Stimulated activated naive CD8-positive, alpha-beta T cell treated with anti-CD3 and anti-CD28 coated beads, Interleukin-15, amount 100 ng/mL, for 72 hours (primary cell): ENCODE measurements at regions not wholly inside any gene's neighbourhood (a gene's known extent, or its start where the extent isn't known, plus 50 kb on each side); places are given as distances from the start of the nearest gene placed in this dataset.
"Not testable (repeated sequence)": the region's sequence is repeated elsewhere in the genome, so short reads cannot be mapped to it uniquely, and the experiment has no call there.

Experiments used
- ATAC-seq: fragments of 150-1000 bp; cut with Tn5 transposase; 2 replicates; pipeline ENCODE4 v1.10.0; 2021; ENCODE audit warnings: mild to moderate bottlenecking, moderate library complexity
- DNase-seq, 2 donors: peaks; one replicate each; pipeline ENCODE4 v3.0.0; 2021 to 2022
- H3K27ac Mint-ChIP-seq, 2 donors: one replicate each; pipeline ENCODE4 v1.8.0; 2022; ENCODE audit warnings: mild to moderate bottlenecking in 2 of 2, mixed read lengths in 2 of 2, moderate library complexity in 2 of 2
- H3K27me3 Mint-ChIP-seq: one replicate; pipeline ENCODE4 v1.8.0; 2022; ENCODE audit warnings: mixed read lengths
- H3K4me1 Mint-ChIP-seq: one replicate; pipeline ENCODE4 v1.8.0; 2022; ENCODE audit warnings: mild to moderate bottlenecking, mixed read lengths
- H3K4me3 Mint-ChIP-seq, 2 donors: one replicate each; pipeline ENCODE4 v1.8.0; 2022; ENCODE audit warnings: mild to moderate bottlenecking in 2 of 2, mixed read lengths in 2 of 2, moderate library complexity in 1 of 2
- H3K9me3 Mint-ChIP-seq, 2 donors: one replicate each; pipeline ENCODE4 v1.8.0; 2022; ENCODE audit warnings: mixed read lengths in 2 of 2

DNA sequence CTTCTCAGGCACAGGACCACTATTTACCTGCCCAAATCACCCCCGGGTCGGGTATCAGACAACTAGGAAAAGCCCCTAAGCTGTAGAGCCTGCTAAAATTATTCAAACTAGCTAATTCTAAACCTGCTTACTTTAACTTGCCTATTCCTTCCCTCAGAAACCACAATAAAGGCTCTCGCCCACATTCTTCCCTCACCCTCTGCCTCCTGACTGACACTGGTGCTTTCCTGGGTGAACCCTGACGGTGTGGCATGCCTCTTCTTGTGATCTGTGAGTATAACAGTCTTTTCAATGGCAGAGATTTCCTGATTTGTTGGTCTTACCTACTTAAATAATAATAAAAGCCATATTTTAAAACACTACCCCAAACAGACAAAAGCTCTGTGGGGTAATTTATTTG lies 209.4 kb upstream of the XIST start:
- H3K4me3 Mint-ChIP-seq = no peak overlapping the region
- ATAC-seq = no peak

GRCh38 chrX:74049126-74049525 lies 196.6 kb upstream of the XIST start:
- no peak for ATAC-seq
- H3K27ac Mint-ChIP-seq = no peak overlapping the region
- no peak for DNase-seq
- no peaks in the 10 kb centered on the region for H3K4me1 Mint-ChIP-seq
- H3K9me3 Mint-ChIP-seq = no peaks in the 10 kb centered on the region
- H3K27me3 Mint-ChIP-seq = no peaks in the 10 kb centered on the region
- H3K4me3 Mint-ChIP-seq = no peak overlapping the region

More for the DNA sequence above, 209.4 kb upstream of the XIST start:
- no peak for DNase-seq
- peaks cover 7% of the 10 kb centered on the region for H3K4me1 Mint-ChIP-seq
- no peak overlapping the region for H3K27ac Mint-ChIP-seq
- no peaks in the 10 kb centered on the region for H3K9me3 Mint-ChIP-seq
- H3K27me3 Mint-ChIP-seq = no peaks in the 10 kb centered on the region

GRCh38 chrX:74034066-74034465 lies 181.6 kb upstream of the XIST start:
- H3K27ac Mint-ChIP-seq, H3K27me3 Mint-ChIP-seq, ATAC-seq, H3K4me3 Mint-ChIP-seq, DNase-seq, H3K4me1 Mint-ChIP-seq: not testable (repeated sequence)
- peaks cover 8 to 16% of the 10 kb centered on the region in 2 donors for H3K9me3 Mint-ChIP-seq

- H3K4me1 Mint-ChIP-seq, H3K27me3 Mint-ChIP-seq, ATAC-seq, H3K9me3 Mint-ChIP-seq, H3K4me3 Mint-ChIP-seq, H3K27ac Mint-ChIP-seq, DNase-seq: not testable (repeated sequence)
Observed at GRCh38 chrX:74031527-74031926, 179.0 kb upstream of the XIST start.

DNA sequence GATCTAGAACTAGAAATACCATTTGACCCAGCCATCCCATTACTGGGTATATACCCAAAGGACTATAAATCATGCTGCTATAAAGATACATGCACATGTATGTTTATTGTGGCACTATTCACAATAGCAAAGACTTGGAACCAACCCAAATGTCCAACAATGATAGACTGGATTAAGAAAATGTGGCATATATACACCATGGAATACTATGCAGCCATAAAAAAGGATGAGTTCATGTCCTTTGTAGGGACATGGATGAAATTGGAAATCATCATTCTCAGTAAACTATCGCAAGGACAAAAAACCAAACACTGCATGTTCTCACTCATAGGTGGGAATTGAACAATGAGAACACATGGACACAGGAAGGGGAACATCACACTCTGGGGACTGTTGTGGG lies 178.3 kb upstream of the XIST start:
- H3K9me3 Mint-ChIP-seq, DNase-seq, H3K27me3 Mint-ChIP-seq, H3K27ac Mint-ChIP-seq, H3K4me1 Mint-ChIP-seq, ATAC-seq, H3K4me3 Mint-ChIP-seq: not testable (repeated sequence)

- not testable (repeated sequence) for H3K27ac Mint-ChIP-seq, DNase-seq, H3K4me3 Mint-ChIP-seq, H3K9me3 Mint-ChIP-seq, H3K4me1 Mint-ChIP-seq, H3K27me3 Mint-ChIP-seq, ATAC-seq
Observed at GRCh38 chrX:74025145-74025544, 172.6 kb upstream of the XIST start.

DNA sequence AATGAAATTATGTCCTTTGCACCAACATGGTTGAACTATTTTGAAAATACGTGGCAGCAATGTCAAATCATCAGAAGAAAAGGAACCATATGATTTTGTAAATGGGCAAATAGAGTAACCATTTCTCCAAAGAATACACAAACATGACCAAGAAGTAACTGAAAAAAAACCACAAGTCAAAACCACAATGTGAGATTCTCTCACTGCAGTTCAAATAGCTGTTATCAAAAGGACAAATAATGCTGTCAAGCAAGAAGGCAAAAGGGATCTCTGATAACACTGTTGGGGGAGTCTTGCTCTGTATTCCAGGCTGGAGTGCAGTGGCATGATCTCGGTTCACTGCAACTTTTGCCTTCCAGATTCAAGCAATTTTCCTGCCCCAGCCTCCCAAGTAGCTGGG lies 170.7 kb upstream of the XIST start:
- Mint-ChIP-seq H3K9me3 (peaks cover 0 to 7% of the 10 kb centered on the region in 2 donors), H3K27me3 (no peaks in the 10 kb centered on the region), H3K4me3 (no peak overlapping the region), H3K27ac (no peak overlapping the region), H3K4me1 (no peaks in the 10 kb centered on the region)
- ATAC-seq (no peak), DNase-seq (no peak)

DNA sequence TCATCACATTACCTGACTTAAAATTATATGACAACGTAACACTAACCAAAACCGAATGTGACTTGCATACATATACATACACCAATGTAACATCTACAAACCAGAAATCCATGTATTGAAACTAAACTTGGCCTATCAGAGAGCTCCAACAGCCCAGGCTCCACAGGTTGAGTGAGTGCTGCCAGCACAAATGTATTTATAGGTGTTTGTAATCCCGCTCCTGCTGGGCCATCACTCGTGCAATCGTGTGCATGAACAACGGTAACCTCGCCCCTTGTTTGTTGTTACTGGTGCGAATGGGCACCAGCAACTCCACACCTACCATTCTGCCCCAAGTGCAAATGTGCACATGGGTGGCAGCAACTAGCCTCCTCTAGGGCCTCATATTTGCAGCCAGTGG lies 165.7 kb upstream of the XIST start:
- DNase-seq (no peak), ATAC-seq (no peak)
- Mint-ChIP-seq H3K27me3 (no peaks in the 10 kb centered on the region), H3K4me3 (no peak overlapping the region), H3K4me1 (no peaks in the 10 kb centered on the region), H3K27ac (no peak overlapping the region), H3K9me3 (no peaks in the 10 kb centered on the region)

- Mint-ChIP-seq H3K4me3 (no peak overlapping the region), H3K27ac (no peak overlapping the region), H3K9me3 (no peaks in the 10 kb centered on the region), H3K27me3 (no peaks in the 10 kb centered on the region), H3K4me1 (no peaks in the 10 kb centered on the region)
- DNase-seq (peak; percentile 36 to 52), ATAC-seq (peak; percentile 76)
Observed at GRCh38 chrX:74015379-74016019, 163.0 kb upstream of the XIST start.

DNA sequence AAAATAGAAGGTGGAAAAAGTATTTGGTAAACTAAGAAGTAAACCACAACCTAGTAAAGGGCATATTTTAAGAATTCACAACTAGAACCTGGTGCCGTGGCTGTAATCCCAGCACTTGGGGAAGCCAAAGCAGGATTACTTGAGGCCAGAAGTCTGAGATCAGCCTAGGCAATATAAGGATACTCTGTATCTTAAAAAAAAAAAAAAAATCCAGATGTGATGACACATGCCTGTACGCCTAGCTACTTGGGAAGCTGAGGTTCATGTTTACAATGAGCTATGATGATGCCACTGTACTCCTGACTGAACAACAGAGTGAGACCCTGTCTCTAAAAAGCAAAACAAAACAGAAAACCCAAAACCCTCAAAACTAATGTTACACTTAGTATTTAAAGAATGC lies 156.5 kb upstream of the XIST start:
- Mint-ChIP-seq H3K9me3 (peaks cover 0 to 4% of the 10 kb centered on the region in 2 donors), H3K4me3 (no peak overlapping the region), H3K4me1 (no peaks in the 10 kb centered on the region), H3K27me3 (no peaks in the 10 kb centered on the region), H3K27ac (no peak overlapping the region)
- no peak for DNase-seq
- ATAC-seq = no peak

- H3K9me3 Mint-ChIP-seq = peaks cover 0 to 5% of the 10 kb centered on the region in 2 donors
- DNase-seq (no peak), ATAC-seq (no peak)
- H3K4me3 Mint-ChIP-seq = no peak overlapping the region
- peaks cover 5% of the 10 kb centered on the region for H3K4me1 Mint-ChIP-seq
- no peak overlapping the region for H3K27ac Mint-ChIP-seq
- no peaks in the 10 kb centered on the region for H3K27me3 Mint-ChIP-seq
Observed at GRCh38 chrX:73992019-73992418, 139.5 kb upstream of the XIST start.

GRCh38 chrX:73987166-73987565 lies 134.7 kb upstream of the XIST start:
- no peak overlapping the region for H3K27ac Mint-ChIP-seq
- DNase-seq = no peak
- no peaks in the 10 kb centered on the region for H3K9me3 Mint-ChIP-seq
- H3K4me3 Mint-ChIP-seq = no peak overlapping the region
- H3K4me1 Mint-ChIP-seq = peaks cover 10% of the 10 kb centered on the region
- H3K27me3 Mint-ChIP-seq = no peaks in the 10 kb centered on the region
- no peak for ATAC-seq

DNA sequence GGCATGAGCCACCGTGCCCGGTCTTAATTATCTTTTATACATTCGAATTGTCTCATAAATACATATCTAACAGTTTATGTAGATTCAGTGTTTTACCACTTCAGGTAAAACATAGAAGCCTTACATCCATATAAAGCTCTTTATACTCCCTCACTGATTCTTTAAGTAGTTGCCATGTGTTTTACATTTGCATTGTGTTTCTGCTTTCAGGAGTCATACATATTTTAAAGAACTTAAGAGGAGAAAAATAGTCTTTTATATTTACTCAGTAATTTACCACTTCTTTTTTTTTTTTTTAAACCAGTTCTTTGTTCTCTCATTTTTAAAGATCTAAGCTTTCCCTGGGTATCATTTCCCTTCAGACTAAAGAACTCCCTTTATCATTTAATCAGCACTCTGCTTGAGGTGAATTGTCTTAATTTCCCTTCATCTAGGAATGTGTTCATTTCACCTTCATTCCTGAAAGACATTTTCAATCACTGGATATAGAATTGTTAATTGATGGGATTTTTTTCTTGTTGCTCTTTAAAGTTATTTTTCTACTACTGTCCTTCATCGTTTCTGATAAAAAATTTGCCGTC lies 127.1 kb upstream of the XIST start:
- Mint-ChIP-seq H3K4me1 (peaks cover 32% of the 10 kb centered on the region), H3K27me3 (no peaks in the 10 kb centered on the region), H3K4me3 (no peak overlapping the region), H3K27ac (no peak overlapping the region), H3K9me3 (no peaks in the 10 kb centered on the region)
- no peak for ATAC-seq
- no peak for DNase-seq

DNA sequence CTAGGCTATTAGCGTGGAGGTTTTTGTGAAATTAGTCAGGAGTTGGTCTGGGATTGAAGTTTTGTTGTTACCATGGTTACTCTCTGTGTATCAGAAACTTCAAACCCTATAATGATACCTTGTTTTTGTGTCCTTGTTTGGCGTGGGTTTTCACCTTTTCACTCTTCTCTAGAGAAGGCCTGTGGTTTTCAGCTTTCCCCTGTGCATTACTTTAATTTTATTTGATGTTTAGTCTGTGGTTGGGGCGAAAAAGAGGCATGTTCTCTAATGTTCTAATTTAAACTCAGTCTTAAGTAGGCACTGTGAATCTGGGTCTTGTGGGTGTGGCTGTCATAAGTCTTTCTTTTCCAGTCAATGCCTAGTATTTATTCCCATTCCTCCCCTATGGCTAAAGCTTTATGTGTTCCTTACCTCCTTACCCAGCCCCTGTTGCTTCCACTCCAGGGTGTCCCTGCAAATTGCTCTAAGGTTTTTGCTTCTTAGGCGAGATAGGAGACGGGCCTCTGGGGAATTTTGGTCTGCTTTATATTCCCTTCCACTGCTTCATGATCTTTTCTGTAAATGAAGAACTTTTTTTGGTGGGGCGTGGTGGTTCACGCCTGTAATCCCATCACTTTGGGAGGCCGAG lies 125.1 kb upstream of the XIST start:
- Mint-ChIP-seq H3K4me1 (peaks cover 32% of the 10 kb centered on the region), H3K27me3 (no peaks in the 10 kb centered on the region), H3K27ac (peak overlapping the region; percentile 93 to 95), H3K4me3 (peak overlapping the region; percentile 47 to 68), H3K9me3 (no peaks in the 10 kb centered on the region)
- peak; percentile 17 to 19 for DNase-seq
- peak; percentile 99 for ATAC-seq

- not testable (repeated sequence) for H3K27me3 Mint-ChIP-seq, H3K9me3 Mint-ChIP-seq, H3K27ac Mint-ChIP-seq, DNase-seq, H3K4me1 Mint-ChIP-seq, ATAC-seq, H3K4me3 Mint-ChIP-seq
Observed at GRCh38 chrX:73967461-73967860, 114.9 kb upstream of the XIST start.

DNA sequence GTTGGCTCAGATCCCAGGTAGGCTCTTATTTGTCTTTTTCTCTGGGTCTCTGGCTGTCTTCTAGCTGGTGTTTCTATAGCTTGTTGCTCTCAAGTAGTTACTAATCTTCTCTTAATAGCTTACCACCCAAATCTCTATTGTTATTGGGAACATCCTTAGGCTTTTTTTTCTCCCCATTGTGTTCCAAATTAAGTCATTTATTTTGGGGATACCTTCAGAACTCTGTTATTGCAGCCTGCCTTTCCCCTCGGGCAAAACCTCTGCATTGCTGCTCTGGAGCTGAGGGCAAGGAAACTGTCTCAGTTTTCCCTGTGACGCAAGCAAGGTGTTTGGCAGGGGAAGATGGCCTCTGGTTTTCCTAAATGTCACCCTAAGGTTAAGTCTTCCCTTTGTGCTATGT lies 113.3 kb upstream of the XIST start:
- DNase-seq (no peak), ATAC-seq (no peak)
- Mint-ChIP-seq H3K4me1 (peaks cover 10% of the 10 kb centered on the region), H3K4me3 (no peak overlapping the region), H3K27ac (no peak overlapping the region), H3K9me3 (no peaks in the 10 kb centered on the region), H3K27me3 (no peaks in the 10 kb centered on the region)
